NCI-H2196 (cell line): ENCODE measurements at regions not wholly inside any gene's neighbourhood (a gene's known extent, or its start where the extent isn't known, plus 50 kb on each side); places are given as distances from the start of the nearest gene placed in this dataset.
"Not testable (repeated sequence)": the region's sequence is repeated elsewhere in the genome, so short reads cannot be mapped to it uniquely, and the experiment has no call there.

ENCODE experiments used
- DNase-seq: peaks from one replicate; lab custom pipeline; 2025; ENCODE audit not compliant: unreplicated experiment; lab: John Stamatoyannopoulos, UW

DNA sequence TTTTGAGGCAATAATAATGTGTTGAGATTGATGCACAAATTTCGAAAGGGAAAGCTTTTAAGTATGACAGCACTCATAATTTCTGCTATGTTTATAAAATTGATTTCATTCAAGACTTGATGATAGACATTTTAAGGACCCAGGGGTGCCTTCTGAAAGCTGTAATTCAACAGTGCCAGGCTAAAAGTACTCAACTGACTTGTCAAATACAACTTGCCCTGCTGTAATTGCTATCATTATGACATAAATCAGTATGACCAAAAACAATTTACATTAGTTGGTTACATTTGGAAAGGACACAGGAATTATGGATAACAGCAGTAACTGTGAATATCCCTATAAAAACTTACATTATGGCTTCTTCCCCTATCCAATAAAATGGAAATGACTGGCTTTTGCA, 178.9 kb downstream of the MMUT start:
- DNase-seq = no peak

- not testable (repeated sequence) for DNase-seq
Observed at GRCh38 chr6:49274809-49275769, 188.0 kb downstream of the MMUT start.

DNA sequence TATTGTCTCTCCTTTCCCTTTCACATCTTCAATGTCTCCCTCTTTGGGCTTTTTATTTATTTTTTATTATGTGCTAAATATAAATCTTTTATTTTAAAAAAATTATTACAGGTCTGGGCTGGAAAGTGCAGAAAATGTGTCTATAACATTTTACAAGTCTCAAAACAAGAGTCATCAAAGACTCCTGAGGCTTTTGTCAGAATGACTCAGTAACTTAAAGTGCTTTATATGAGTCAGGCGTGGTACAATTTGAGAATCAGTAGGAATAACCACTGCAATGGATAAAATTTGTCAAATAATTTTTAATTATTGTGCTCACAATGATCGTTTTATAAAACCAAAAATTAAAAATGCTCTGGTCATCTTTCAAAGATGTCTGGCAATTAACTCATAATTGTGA, 193.9 kb downstream of the MMUT start:
- no peak for DNase-seq

DNA sequence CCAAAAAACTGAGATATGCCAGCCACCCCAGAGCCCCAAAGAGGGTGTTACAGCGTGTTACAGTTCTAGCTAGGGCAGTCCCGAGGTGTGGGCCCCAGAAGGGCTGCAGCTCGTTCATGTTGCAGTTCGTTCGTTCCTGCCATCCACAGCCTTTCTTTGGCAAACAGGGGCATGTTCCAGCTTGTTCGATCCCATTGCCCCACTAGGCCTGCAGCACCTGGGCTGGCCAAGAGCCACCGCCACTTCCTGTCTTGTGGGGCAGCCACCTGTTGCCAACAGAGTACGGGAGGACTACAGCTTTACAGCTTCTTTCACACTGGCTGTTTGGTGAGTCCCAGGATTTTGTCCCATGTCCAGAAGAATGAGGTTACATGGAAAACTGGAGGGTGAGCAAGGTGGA, 198.1 kb downstream of the MMUT start:
- DNase-seq = peak; percentile 6

- DNase-seq = no peak
Observed at GRCh38 chr6:49264496-49264895, 198.6 kb downstream of the MMUT start.

- no peak for DNase-seq
Observed at GRCh38 chr6:49257549-49257948, 205.5 kb downstream of the MMUT start.

DNA sequence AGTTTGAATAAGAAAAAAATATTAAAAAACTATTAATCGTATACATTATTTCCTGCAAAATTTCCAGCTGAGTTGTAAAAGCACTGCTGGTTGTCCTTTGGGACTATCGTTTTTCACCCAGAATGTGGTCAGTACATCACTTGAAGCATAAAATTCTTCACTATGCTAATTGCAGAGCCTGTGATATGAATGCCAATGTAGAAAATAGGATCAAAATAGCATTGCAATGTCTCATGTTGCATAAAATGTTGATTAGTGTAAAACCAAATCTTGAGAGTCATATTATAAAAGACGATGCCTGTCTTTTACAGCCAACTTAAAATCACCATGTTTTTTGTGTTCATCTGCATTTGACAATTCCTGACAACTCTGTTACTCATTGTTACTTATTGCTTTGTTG, 207.7 kb downstream of the MMUT start:
- no peak for DNase-seq

- DNase-seq = no peak
Observed at GRCh38 chr6:49252901-49253300, 210.2 kb downstream of the MMUT start.

GRCh38 chr6:49233483-49233882, 229.6 kb downstream of the MMUT start:
- no peak for DNase-seq

GRCh38 chr6:49225471-49225870, 237.6 kb downstream of the MMUT start:
- no peak for DNase-seq

GRCh38 chr6:49220293-49220692, 242.8 kb downstream of the MMUT start:
- no peak for DNase-seq

DNA sequence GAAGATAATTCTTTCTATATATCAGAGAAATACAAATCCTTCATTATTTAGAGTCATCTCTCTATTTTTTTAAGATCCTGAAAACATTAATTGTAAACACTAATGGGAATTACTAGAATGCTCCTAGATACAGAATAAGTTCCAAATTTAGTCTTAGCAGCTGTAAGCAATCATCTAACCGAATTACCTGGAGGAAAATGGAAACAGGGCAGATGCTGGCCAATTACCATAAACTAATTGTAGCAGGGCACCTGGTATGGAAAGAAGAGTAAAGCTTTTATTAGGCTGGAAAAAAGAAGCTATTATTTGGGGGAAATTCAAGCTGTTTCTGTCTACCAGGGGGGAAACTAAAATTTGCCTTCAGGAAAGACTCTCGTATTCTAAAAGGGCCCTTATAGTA, 257.5 kb downstream of the MMUT start:
- DNase-seq = no peak

DNA sequence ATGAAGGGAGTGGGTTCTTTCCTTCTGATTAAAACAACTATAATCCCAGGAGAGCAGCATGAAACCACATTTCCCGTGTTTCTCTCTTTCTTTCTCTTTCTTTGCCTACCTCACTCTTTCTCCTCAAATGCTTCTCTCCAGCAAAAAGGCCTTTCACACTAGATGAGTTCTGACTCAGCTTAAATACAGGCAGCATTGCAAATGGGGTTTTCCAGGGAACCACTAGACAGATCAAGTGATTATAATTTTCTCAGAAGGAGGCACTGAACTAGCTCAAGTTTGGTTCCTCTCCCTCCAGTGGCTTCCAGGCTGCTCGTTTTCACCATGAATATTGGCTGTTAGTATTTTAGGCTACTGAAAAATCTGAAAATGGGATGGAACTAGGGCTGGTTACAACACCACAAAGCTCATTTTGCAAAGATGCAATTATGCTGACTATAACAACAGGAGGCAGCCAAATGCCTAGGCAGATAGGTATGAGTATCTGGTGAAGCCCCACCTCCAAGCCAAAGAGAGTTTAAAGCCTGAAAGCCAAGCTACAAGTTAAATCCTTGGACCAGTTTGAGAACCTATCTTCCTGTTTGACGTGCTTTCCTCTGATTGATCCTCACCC, 260.0 kb downstream of the MMUT start:
- DNase-seq = no peak

GRCh38 chr6:49198015-49198414, 265.0 kb downstream of the MMUT start:
- no peak for DNase-seq

DNA sequence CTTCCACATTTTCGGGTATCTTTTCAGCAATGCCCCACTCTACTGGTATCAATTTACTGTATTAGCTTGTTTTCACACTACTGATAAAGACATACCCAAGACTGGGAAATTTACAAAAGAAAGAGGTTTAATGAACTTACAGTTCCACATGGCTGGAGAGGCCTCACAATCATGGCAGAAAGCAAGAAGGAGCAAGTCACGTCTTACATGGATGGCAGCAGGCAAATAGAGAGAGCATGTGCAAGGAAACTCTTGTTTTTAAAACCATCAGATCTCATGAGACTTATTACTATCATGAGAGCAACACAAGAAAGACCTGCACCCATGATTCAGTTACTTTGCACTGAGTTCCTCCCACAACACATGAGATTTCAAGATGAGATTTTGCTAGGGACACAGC, 300.7 kb downstream of the MMUT start:
- not testable (repeated sequence) for DNase-seq

GRCh38 chr6:49155316-49155715, 307.7 kb downstream of the MMUT start:
- no peak for DNase-seq

DNA sequence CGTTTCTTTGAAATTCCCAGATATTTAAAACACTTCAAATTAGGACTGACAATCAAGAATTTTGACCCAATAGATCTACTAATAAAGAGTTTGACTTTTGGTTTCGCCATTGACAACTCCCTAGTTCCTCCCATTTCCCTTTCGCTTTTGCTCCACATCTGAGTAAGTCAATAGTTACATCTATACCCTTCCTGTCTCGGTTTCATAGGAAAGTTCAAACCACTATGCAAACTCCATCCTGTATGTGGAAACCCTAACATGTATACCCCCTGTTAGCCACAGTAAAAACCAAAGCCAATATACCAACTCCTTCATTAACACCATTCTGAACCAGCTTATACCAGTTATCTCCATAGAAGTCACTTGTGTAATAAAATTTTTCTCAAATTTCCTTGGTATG, 311.1 kb downstream of the MMUT start:
- no peak for DNase-seq

DNA sequence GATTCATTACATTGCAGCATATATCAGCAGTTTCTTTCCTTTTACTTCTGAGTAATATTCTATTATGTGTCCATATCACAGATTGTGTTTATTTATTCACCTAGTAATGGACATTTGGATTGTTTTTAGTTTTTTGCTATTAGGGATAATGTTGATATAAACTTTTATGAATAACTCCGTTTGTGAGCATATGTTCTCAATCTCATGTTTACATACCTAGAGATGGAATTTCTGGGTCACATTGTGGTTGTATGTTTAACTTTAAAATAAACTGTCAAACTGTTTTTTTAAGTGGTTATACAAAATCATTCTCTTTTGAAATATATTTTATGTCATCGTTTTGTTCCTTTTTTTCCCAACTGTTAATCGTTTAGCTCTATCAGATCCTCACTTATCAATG, 311.6 kb downstream of the MMUT start:
- DNase-seq = no peak

- DNase-seq = no peak
Observed at GRCh38 chr6:49151033-49151432, 312.0 kb downstream of the MMUT start.

- DNase-seq = no peak
Observed at GRCh38 chr6:49145280-49145679, 317.8 kb downstream of the MMUT start.

DNA sequence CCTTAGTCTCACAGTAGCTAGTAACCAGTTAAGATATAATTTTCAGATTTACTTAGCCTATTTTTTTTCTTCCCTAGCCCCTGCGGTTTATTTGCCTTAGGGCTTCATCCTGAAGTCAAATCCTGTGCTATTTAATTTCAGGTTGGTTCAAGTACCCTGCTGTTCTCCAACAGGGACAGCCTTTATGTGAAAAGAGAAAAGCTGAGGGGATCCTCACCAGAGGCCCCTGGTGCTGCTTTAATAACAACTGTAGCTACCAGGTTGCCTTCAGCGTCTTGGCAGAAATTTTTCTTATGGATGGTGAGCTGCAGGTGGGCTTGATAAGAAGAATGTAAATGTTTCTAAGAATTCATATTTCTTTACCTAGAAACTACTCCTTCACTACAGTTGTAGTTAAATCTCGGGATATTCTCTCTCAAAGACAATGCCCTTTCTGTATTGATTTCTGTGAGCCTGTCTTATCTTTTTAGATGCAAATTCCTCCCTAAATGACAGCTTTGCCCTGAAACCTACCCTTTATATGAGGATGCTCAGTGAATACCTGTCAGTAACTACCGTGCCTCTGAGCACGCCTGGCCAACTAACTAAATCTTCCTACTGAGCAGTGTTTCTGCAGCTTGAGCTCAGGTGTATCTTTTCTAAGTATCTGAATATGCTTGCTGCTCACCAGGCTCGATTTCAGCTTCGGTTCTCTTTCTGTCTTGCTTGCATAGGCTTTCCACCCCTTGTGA, 320.5 kb downstream of the MMUT start:
- no peak for DNase-seq

- DNase-seq = no peak
Observed at GRCh38 chr6:49121970-49122369, 341.1 kb downstream of the MMUT start.
